H9 (cell line): ENCODE measurements at regions not wholly inside any gene's neighbourhood (a gene's known extent, or its start where the extent isn't known, plus 50 kb on each side); places are given as distances from the start of the nearest gene placed in this dataset.

Experiments used
- DNase-seq: peaks from one replicate; pipeline ENCODE4 v3.0.0-alpha.2; 2017
- H2AFZ ChIP-seq: one replicate; pipeline ENCODE4 v1.6.1; 2013; ENCODE audit warnings: mild to moderate bottlenecking, low read length, control low read depth, moderate library complexity
- H2AK5ac ChIP-seq: 2 replicates; pipeline ENCODE4 v1.6.1; 2013; ENCODE audit warnings: low read length, control low read depth, mixed read lengths; ENCODE audit not compliant: insufficient read length
- H2BK120ac ChIP-seq: one replicate; pipeline ENCODE4 v1.6.1; 2013; ENCODE audit warnings: low read depth, mild to moderate bottlenecking, low read length, control low read depth, inconsistent platforms; ENCODE audit not compliant: poor library complexity, severe bottlenecking
- H2BK12ac ChIP-seq: 2 replicates; pipeline ENCODE4 v1.6.1; 2013; ENCODE audit warnings: low read length, control low read depth, mixed read lengths, low read depth; ENCODE audit not compliant: insufficient read length
- H2BK15ac ChIP-seq: 2 replicates; pipeline ENCODE4 v1.6.1; 2013; ENCODE audit warnings: low read depth, low read length, control low read depth
- H2BK20ac ChIP-seq: one replicate; pipeline ENCODE4 v1.6.1; 2013; ENCODE audit warnings: low read depth, mild to moderate bottlenecking, low read length, control low read depth, inconsistent platforms; ENCODE audit not compliant: poor library complexity, severe bottlenecking
- H2BK5ac ChIP-seq: 2 replicates; pipeline ENCODE4 v1.6.1; 2013; ENCODE audit warnings: low read length, control low read depth, mixed read lengths; ENCODE audit not compliant: insufficient read length
- H3K14ac ChIP-seq: 2 replicates; pipeline ENCODE4 v1.6.1; 2013; ENCODE audit warnings: low read length, control low read depth; ENCODE audit not compliant: insufficient read depth
- H3K18ac ChIP-seq: 2 replicates; pipeline ENCODE4 v1.6.1; 2013; ENCODE audit warnings: low read depth, mild to moderate bottlenecking, mixed read lengths, low read length, control low read depth; ENCODE audit not compliant: insufficient read length
- H3K23ac ChIP-seq: 2 replicates; pipeline ENCODE4 v1.6.1; 2013; ENCODE audit warnings: low read length, control low read depth, mixed read lengths, low read depth; ENCODE audit not compliant: insufficient read length
- H3K23me2 ChIP-seq: 2 replicates; pipeline ENCODE4 v1.6.1; 2013; ENCODE audit warnings: low read depth, mild to moderate bottlenecking, mixed read lengths, low read length, control low read depth; ENCODE audit not compliant: insufficient read length, poor library complexity, severe bottlenecking
- H3K27ac ChIP-seq: 2 replicates; pipeline ENCODE4 v1.5.1; 2013; ENCODE audit warnings: low read length, control low read depth, mixed read lengths, low read depth; ENCODE audit not compliant: insufficient read length
- H3K27me3 ChIP-seq: 2 replicates; pipeline ENCODE4 v1.6.1; 2013; ENCODE audit warnings: low read length, control low read depth, inconsistent platforms; ENCODE audit not compliant: insufficient read depth
- H3K4ac ChIP-seq: 2 replicates; pipeline ENCODE4 v1.6.1; 2013; ENCODE audit warnings: low read depth, mild to moderate bottlenecking, control low read depth, inconsistent platforms, low read length, moderate library complexity
- H3K4me1 ChIP-seq: 2 replicates; pipeline ENCODE4 v1.6.1; 2013; ENCODE audit warnings: low read length, control low read depth, inconsistent platforms; ENCODE audit not compliant: insufficient read depth
- H3K4me2 ChIP-seq: 2 replicates; pipeline ENCODE4 v1.6.1; 2013; ENCODE audit warnings: low read length, control low read depth, mixed read lengths; ENCODE audit not compliant: insufficient read length, insufficient read depth
- H3K56ac ChIP-seq: 2 replicates; pipeline ENCODE4 v1.6.1; 2013; ENCODE audit warnings: low read depth, mild to moderate bottlenecking, mixed read lengths, low read length, control low read depth; ENCODE audit not compliant: insufficient read length
- H3K79me1 ChIP-seq: 2 replicates; pipeline ENCODE4 v1.6.1; 2013; ENCODE audit warnings: low read depth, mild to moderate bottlenecking, moderate library complexity, low read length, control low read depth, inconsistent platforms; ENCODE audit not compliant: insufficient read depth, poor library complexity, severe bottlenecking
- H3K79me2 ChIP-seq: 2 replicates; pipeline ENCODE4 v1.6.1; 2013; ENCODE audit warnings: low read length, control low read depth, inconsistent platforms; ENCODE audit not compliant: insufficient read depth
- H3K9ac ChIP-seq: 2 replicates; pipeline ENCODE4 v1.6.1; 2013; ENCODE audit warnings: low read length, control low read depth, mixed read lengths; ENCODE audit not compliant: insufficient read length; ENCODE audit errors: extremely low read depth
- H3K9me3 ChIP-seq: one replicate; pipeline ENCODE4 v1.6.1; 2013; ENCODE audit warnings: low read depth, low read length, inconsistent platforms; ENCODE audit not compliant: control insufficient read depth
- H3T11ph ChIP-seq: one replicate; pipeline ENCODE4 v1.6.1; 2013; ENCODE audit warnings: mild to moderate bottlenecking, low read length, control low read depth, inconsistent platforms
- H4K20me1 ChIP-seq: one replicate; pipeline ENCODE4 v1.6.1; 2013; ENCODE audit not compliant: control insufficient read depth, insufficient read length, insufficient read depth
- H4K5ac ChIP-seq: 2 replicates; pipeline ENCODE4 v1.6.1; 2013; ENCODE audit warnings: low read depth, mild to moderate bottlenecking, mixed read lengths, low read length, control low read depth; ENCODE audit not compliant: insufficient read length
- H4K8ac ChIP-seq: replicated peaks from 2 replicates; pipeline ENCODE4 v1.6.1; 2013; ENCODE audit warnings: low read length, control low read depth, mixed read lengths, low read depth; ENCODE audit not compliant: insufficient read length
- H4K91ac ChIP-seq: 2 replicates; pipeline ENCODE4 v1.6.1; 2013; ENCODE audit warnings: low read depth, mild to moderate bottlenecking, moderate library complexity, mixed read lengths, low read length, control low read depth; ENCODE audit not compliant: insufficient read length
- H3K27ac Mint-ChIP-seq, 3 experiments: 2 replicates in 2 of 3; 3 replicates in 1 of 3; pipeline ENCODE4 v1.8.0; 2020 to 2021; ENCODE audit warnings: mixed read lengths in 3 of 3, mild to moderate bottlenecking in 1 of 3, moderate library complexity in 1 of 3
- H3K27me3 Mint-ChIP-seq: 2 replicates; pipeline ENCODE4 v1.8.0; 2021; ENCODE audit warnings: low read depth, mild to moderate bottlenecking, moderate library complexity, mixed read lengths
- H3K36me3 Mint-ChIP-seq, 3 experiments: 2 replicates in 2 of 3; 3 replicates in 1 of 3; pipeline ENCODE4 v1.8.0; 2020 to 2021; ENCODE audit warnings: low read depth in 3 of 3, mixed read lengths in 3 of 3; ENCODE audit not compliant: insufficient read depth in 1 of 3
- H3K4me1 Mint-ChIP-seq, 2 experiments: 2 replicates each; pipeline ENCODE4 v1.8.0; 2020; ENCODE audit warnings: mixed read lengths in 2 of 2
- H3K4me3 Mint-ChIP-seq, 2 experiments: 2 replicates in 1 of 2; 3 replicates in 1 of 2; pipeline ENCODE4 v1.8.0; 2020 to 2021; ENCODE audit warnings: mild to moderate bottlenecking in 2 of 2, mixed read lengths in 2 of 2, moderate library complexity in 1 of 2
- H3K9me3 Mint-ChIP-seq, 2 experiments: 2 replicates in 1 of 2; 3 replicates in 1 of 2; pipeline ENCODE4 v1.8.0; 2020; ENCODE audit warnings: mild to moderate bottlenecking in 2 of 2, mixed read lengths in 2 of 2, moderate library complexity in 1 of 2
- CTCF ChIP-seq: fragments of 200-600 bp; sonication (generic); conservative IDR thresholded peaks from 3 replicates; pipeline ENCODE4 v1.8.0; 2021; ENCODE audit warnings: antibody characterized with exemption, mild to moderate bottlenecking
- WGBS: extraction: QIAGEN DNeasy Blood & Tissue Kit; methylation state at CpG from one replicate; pipeline ENCODE4 v1.1.7; 2013; ENCODE audit warnings: missing lambda C conversion rate, low lambda C conversion rate, mixed read lengths; ENCODE audit not compliant: insufficient read length; ENCODE audit errors: extremely low coverage; 5-methylcytosine and 5-hydroxymethylcytosine counted together

GRCh38 chr10:113487154-113487553, 65.7 kb upstream of the HABP2 start:
- no peaks in the 10 kb centered on the region for H3K79me1 ChIP-seq
- WGBS: no CpG with 5 or more reads among the region's 1 CpG
- no peak overlapping the region for H4K8ac ChIP-seq
- no peak overlapping the region for H2BK12ac ChIP-seq
- H2BK120ac ChIP-seq: no peak overlapping the region
- H2BK5ac ChIP-seq: no peak overlapping the region
- TF ChIP-seq CTCF: no peak
- no peaks in the 10 kb centered on the region for H3K23me2 ChIP-seq
- no peak overlapping the region for H2AK5ac ChIP-seq
- Mint-ChIP-seq H3K9me3 (peaks cover 0 to 4% of the 10 kb centered on the region in 2 experiments; a peak in 1 of 5 replicates), H3K36me3 (no peaks in the 10 kb centered on the region), H3K27me3 (peaks cover 29% of the 10 kb centered on the region), H3K27ac (no peak overlapping the region), H3K4me3 (no peak overlapping the region), H3K4me1 (no peaks in the 10 kb centered on the region; a peak in 1 of 4 replicates)
- H3K4me1 ChIP-seq: no peaks in the 10 kb centered on the region
- H3K4me2 ChIP-seq: no peak overlapping the region
- H3K79me2 ChIP-seq: no peaks in the 10 kb centered on the region
- H2BK20ac ChIP-seq: no peak overlapping the region
- H3K9me3 ChIP-seq: no peaks in the 10 kb centered on the region
- H3T11ph ChIP-seq: no peak overlapping the region
- no peak overlapping the region for H4K5ac ChIP-seq
- H2AFZ ChIP-seq: no peak overlapping the region
- H3K56ac ChIP-seq: no peak overlapping the region
- H3K9ac ChIP-seq: no peak overlapping the region
- no peak overlapping the region for H3K14ac ChIP-seq
- H3K18ac ChIP-seq: no peak overlapping the region
- no peak overlapping the region for H3K4ac ChIP-seq
- H4K91ac ChIP-seq: no peak overlapping the region
- H3K23ac ChIP-seq: no peak overlapping the region
- DNase-seq: no peak
- H3K27me3 ChIP-seq: no peaks in the 10 kb centered on the region
- H2BK15ac ChIP-seq: no peak overlapping the region
- no peaks in the 10 kb centered on the region for H4K20me1 ChIP-seq
- no peak overlapping the region for H3K27ac ChIP-seq
